Right lobe of liver (tissue), 6 donors: ENCODE measurements at regions not wholly inside any gene's neighbourhood (a gene's known extent, or its start where the extent isn't known, plus 50 kb on each side); places are given as distances from the start of the nearest gene placed in this dataset.

Source experiments
- ATAC-seq, 4 donors: fragments of 200-7000 bp; cut with Tn5 transposase; one replicate each; pipeline ENCODE4 v1.9.1; 2020; ENCODE audit warnings: mild to moderate bottlenecking in 4 of 4, moderate library complexity in 4 of 4
- DNase-seq, 3 donors: peaks; one replicate each; pipeline ENCODE4 v3.0.0-alpha.2; 2020
- H3K27ac ChIP-seq, 3 donors: fragments of 200-600 bp; one replicate each; pipeline ENCODE4 v1.8.0; 2022
- H3K27me3 ChIP-seq, 2 donors: fragments of 200-600 bp; one replicate each; pipeline ENCODE4 v1.8.0; 2022
- H3K36me3 ChIP-seq, 4 donors: fragments of 200-600 bp; sonication (generic) in 1 of 4; one replicate each; pipeline versions ENCODE4 v1.5.1 to v1.8.0; 2017 to 2022; ENCODE audit warnings: control low read depth in 1 of 4
- H3K4me1 ChIP-seq, 4 donors: fragments of 200-600 bp; sonication (generic) in 1 of 4; one replicate each; pipeline versions ENCODE4 v1.5.1 to v1.8.0; 2017 to 2022; ENCODE audit warnings: control low read depth in 1 of 4
- H3K4me3 ChIP-seq, 3 donors: fragments of 200-600 bp; one replicate each; pipeline ENCODE4 v1.8.0; 2022
- H3K9me3 ChIP-seq, 4 donors: fragments of 200-600 bp; sonication (generic) in 1 of 4; one replicate each; pipeline versions ENCODE4 v1.5.1 to v1.8.0; 2017 to 2022; ENCODE audit warnings: control low read depth in 1 of 4
- POLR2A ChIP-seq: fragments of 450-650 bp; IDR thresholded peaks from one replicate; pipeline ENCODE4 v1.6.1; 2017; ENCODE audit warnings: antibody characterized with exemption, mild to moderate bottlenecking
- WGBS: methylation state at CpG from one replicate; pipeline ENCODE4 v1.1.6; 2018; ENCODE audit warnings: low coverage, low lambda C conversion rate; ENCODE audit not compliant: insufficient coverage; ENCODE audit errors: missing lambda C conversion rate; 5-methylcytosine and 5-hydroxymethylcytosine counted together
- intact Hi-C, 2 donors: fragments of 100-400 bp; cut with DNase I; formaldehyde crosslinking; loops; one replicate each; pipeline versions ENCODE4 v1.11.2 to v1.14.1; 2022
- TF ChIP-seq, protein P1 (sequence below), 4 donors: fragments of 200-600 bp in 3 of 4; fragments of 450-650 bp in 1 of 4; IDR thresholded peaks; one replicate each; pipeline versions ENCODE4 v1.5.1 to v1.8.0; 2016 to 2022; ENCODE audit warnings: antibody characterized with exemption in 4 of 4, mild to moderate bottlenecking in 2 of 4
- donor health status: DM: no; HTN: yes; CAD: no.
- donor health status: DM: no; HTN: no; CAD: no.
- donor health status: DM: no; HTN: no; CAD: no.
- donor health status: DM: no; HTN: yes; CAD: no.
- donor health status: DM: no; HTN: yes; CAD: no.

DNA sequence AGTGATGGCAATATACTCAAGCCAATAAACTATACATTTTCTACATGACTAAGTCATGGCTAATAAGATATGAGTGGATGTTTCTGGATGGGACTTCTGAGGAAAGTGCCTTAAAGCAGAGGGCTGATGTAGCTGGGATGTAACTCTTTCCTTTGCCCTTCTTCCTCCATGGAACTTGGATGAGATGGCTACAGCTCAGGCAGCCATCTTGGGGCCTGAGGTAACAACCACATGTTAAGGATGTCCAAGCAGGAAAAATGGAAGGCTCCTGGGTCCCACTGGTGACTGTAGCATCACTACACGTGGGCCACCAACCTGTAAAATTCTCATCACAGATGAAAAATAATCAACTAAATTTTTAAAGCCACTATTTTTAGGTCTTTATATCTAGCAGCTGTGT is 54.4 kb upstream of the GRIP1 start:
- WGBS = 30% methylated on average over 1 of the region's 1 CpG
- no peak overlapping the region for H3K4me3 ChIP-seq
- no peak overlapping the region for H3K27ac ChIP-seq
- H3K36me3 ChIP-seq = no peaks in the 10 kb centered on the region
- no peaks in the 10 kb centered on the region for H3K27me3 ChIP-seq
- intact Hi-C loops = no loop called here
- no peaks in the 10 kb centered on the region for H3K4me1 ChIP-seq
- H3K9me3 ChIP-seq = no peaks in the 10 kb centered on the region
- ATAC-seq = no peak
- DNase-seq = no peak
- TF ChIP-seq, protein P1, sequence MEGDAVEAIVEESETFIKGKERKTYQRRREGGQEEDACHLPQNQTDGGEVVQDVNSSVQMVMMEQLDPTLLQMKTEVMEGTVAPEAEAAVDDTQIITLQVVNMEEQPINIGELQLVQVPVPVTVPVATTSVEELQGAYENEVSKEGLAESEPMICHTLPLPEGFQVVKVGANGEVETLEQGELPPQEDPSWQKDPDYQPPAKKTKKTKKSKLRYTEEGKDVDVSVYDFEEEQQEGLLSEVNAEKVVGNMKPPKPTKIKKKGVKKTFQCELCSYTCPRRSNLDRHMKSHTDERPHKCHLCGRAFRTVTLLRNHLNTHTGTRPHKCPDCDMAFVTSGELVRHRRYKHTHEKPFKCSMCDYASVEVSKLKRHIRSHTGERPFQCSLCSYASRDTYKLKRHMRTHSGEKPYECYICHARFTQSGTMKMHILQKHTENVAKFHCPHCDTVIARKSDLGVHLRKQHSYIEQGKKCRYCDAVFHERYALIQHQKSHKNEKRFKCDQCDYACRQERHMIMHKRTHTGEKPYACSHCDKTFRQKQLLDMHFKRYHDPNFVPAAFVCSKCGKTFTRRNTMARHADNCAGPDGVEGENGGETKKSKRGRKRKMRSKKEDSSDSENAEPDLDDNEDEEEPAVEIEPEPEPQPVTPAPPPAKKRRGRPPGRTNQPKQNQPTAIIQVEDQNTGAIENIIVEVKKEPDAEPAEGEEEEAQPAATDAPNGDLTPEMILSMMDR (IDR thresholded peaks at IDR 0.05) = no peak
- no peak for TF ChIP-seq POLR2A

DNA sequence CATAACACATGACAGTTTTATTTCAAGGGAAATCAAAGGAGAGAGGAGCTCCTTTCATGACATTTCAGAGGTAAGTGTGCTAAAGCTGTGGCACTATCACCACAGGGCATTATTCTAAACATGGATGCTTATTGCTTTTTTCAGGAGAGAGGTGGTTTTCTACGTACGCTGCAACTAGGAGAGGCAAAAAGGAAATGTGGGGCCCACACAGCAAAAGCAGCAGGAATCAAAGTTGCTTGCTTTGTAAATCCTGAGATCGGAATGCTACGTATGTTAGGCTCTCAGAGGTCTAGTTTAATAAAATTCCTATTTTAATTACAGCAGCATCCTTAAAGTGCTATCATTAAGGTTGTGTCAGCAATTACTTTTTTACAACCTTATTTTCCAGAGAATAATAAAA is 55.0 kb upstream of the GRIP1 start:
- TF ChIP-seq, protein P1 (IDR thresholded peaks at IDR 0.05) = no peak
- TF ChIP-seq POLR2A = no peak
- Histone ChIP-seq H3K4me3 (no peak overlapping the region), H3K27ac (no peak overlapping the region), H3K27me3 (no peaks in the 10 kb centered on the region), H3K4me1 (no peaks in the 10 kb centered on the region), H3K36me3 (no peaks in the 10 kb centered on the region), H3K9me3 (no peaks in the 10 kb centered on the region)
- WGBS = 63% methylated on average over 4 of the region's 4 CpGs
- ATAC-seq (no peak), DNase-seq (no peak)
- intact Hi-C loops = no loop called here

DNA sequence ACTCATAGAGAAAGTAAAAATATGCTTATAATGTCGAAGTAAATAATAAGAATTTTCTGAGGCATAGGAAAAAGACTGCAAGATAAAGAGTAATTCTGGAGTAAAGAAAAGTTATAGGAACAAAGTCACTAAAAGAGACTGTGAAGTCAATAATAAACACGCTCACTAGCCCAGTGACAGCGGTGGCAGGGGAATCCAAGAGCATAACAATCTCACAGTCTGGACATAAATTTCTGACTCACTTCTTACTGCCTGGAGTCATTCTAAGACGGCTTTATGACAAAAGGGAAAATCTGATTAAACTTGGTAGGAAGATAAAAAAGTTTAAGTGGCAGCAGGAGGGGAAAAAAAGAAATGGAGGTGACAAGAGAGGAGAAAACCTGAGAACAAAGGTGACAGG is 56.4 kb upstream of the GRIP1 start:
- Histone ChIP-seq H3K36me3 (no peaks in the 10 kb centered on the region), H3K27ac (no peak overlapping the region), H3K27me3 (no peaks in the 10 kb centered on the region), H3K9me3 (no peaks in the 10 kb centered on the region), H3K4me1 (no peaks in the 10 kb centered on the region), H3K4me3 (no peak overlapping the region)
- TF ChIP-seq, protein P1 (IDR thresholded peaks at IDR 0.05) = no peak
- no peak for TF ChIP-seq POLR2A
- intact Hi-C loops = no loop called here
- DNase-seq (no peak), ATAC-seq (no peak)
- 65% methylated on average over 4 of the region's 4 CpGs for WGBS

DNA sequence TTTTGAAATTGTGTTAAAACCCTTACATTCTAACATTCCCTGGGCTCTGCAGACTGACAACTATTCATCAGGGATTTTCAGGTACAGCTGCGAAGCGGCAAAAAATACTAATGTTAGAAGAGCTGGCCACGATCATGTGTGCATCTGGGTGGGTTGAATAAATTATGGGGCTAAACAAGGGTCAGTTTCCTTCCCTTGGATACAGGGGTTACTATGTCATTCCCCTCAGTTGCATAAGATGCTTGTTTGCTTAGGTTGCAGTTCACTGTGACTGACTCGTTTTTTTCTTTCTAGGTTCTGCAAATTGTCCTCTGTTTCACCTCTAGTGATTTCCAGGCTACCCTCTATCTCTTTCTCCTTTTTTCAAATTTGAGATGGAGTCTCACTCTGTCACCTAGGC is 58.1 kb upstream of the GRIP1 start:
- DNase-seq (no peak), ATAC-seq (no peak)
- H3K9me3 ChIP-seq = no peaks in the 10 kb centered on the region
- TF ChIP-seq POLR2A = no peak
- TF ChIP-seq, protein P1 (IDR thresholded peaks at IDR 0.05) = no peak
- no peak overlapping the region for H3K27ac ChIP-seq
- H3K27me3 ChIP-seq = no peaks in the 10 kb centered on the region
- no peaks in the 10 kb centered on the region for H3K4me1 ChIP-seq
- intact Hi-C loops = no loop called here
- no peak overlapping the region for H3K4me3 ChIP-seq
- H3K36me3 ChIP-seq = no peaks in the 10 kb centered on the region
- WGBS = 30% methylated on average over 4 of the region's 4 CpGs

DNA sequence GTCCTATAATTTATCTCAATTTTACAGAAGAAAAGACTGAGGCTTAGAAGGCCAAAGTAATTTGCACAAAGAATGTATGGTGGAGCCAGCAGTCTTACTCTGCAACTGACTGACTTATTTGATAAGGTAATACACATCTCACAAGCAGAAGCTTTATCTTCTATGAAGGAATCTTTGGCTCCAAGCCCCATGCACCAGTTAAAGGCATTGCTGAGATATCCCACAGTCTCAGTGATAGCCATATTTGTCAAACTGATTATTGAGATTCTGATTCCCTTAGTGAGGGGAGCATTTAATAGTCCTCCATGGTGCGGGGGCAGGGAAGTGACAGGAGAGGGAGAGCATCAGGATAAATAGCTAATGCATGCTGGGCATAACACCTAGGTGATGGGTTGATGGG is 60.4 kb upstream of the GRIP1 start:
- no peaks in the 10 kb centered on the region for H3K36me3 ChIP-seq
- no peak overlapping the region for H3K27ac ChIP-seq
- no peaks in the 10 kb centered on the region for H3K4me1 ChIP-seq
- no peak overlapping the region for H3K4me3 ChIP-seq
- H3K9me3 ChIP-seq = no peaks in the 10 kb centered on the region
- ATAC-seq (no peak), DNase-seq (no peak)
- no peak for TF ChIP-seq POLR2A
- TF ChIP-seq, protein P1 (IDR thresholded peaks at IDR 0.05) = no peak
- intact Hi-C loops = no loop called here
- 63% methylated on average over 1 of the region's 1 CpG for WGBS
- no peaks in the 10 kb centered on the region for H3K27me3 ChIP-seq
